OCI-M2 (cell line): ENCODE measurements at regions not wholly inside any gene's neighbourhood (a gene's known extent, or its start where the extent isn't known, plus 50 kb on each side); places are given as distances from the start of the nearest gene placed in this dataset.
"Not testable (repeated sequence)": the region's sequence is repeated elsewhere in the genome, so short reads cannot be mapped to it uniquely, and the experiment has no call there.

ENCODE experiments used
- DNase-seq: peaks from one replicate; lab custom pipeline; 2025; ENCODE audit not compliant: unreplicated experiment; lab: John Stamatoyannopoulos, UW

- DNase-seq: no peak
Observed at GRCh38 chr7:113030489-113030888, 56.1 kb downstream of the GPR85 start.

GRCh38 chr7:113026941-113027340 lies 59.7 kb downstream of the GPR85 start:
- DNase-seq: no peak

- not testable (repeated sequence) for DNase-seq
Observed at GRCh38 chr7:113017144-113017857, 69.3 kb downstream of the GPR85 start.

- no peak for DNase-seq
Observed at GRCh38 chr7:113015034-113015645, 71.5 kb downstream of the GPR85 start.

GRCh38 chr7:113013761-113014449 lies 72.7 kb downstream of the GPR85 start:
- no peak for DNase-seq

- not testable (repeated sequence) for DNase-seq
Observed at GRCh38 chr7:113012862-113013261, 73.8 kb downstream of the GPR85 start.

- no peak for DNase-seq
Observed at GRCh38 chr7:113010377-113010776, 76.2 kb downstream of the GPR85 start.

GRCh38 chr7:113008755-113009154 lies 77.9 kb downstream of the GPR85 start:
- no peak for DNase-seq

- no peak for DNase-seq
Observed at GRCh38 chr7:113004726-113005454, 81.7 kb downstream of the GPR85 start.

- no peak for DNase-seq
Observed at GRCh38 chr7:113000316-113001020, 86.2 kb downstream of the GPR85 start.

- DNase-seq: no peak
Observed at GRCh38 chr7:112997831-112998230, 88.8 kb downstream of the GPR85 start.

- no peak for DNase-seq
Observed at GRCh38 chr7:112996331-112996871, 90.2 kb downstream of the GPR85 start.

GRCh38 chr7:112995059-112995824 lies 91.4 kb downstream of the GPR85 start:
- no peak for DNase-seq

- no peak for DNase-seq
Observed at GRCh38 chr7:112994656-112995055, 92.0 kb downstream of the GPR85 start.

- no peak for DNase-seq
Observed at GRCh38 chr7:112990624-112991023, 96.0 kb downstream of the GPR85 start.

GRCh38 chr7:112989531-112989930 lies 97.1 kb downstream of the GPR85 start:
- DNase-seq: no peak

- DNase-seq: no peak
Observed at GRCh38 chr7:112987171-112987570, 99.5 kb downstream of the GPR85 start.

- DNase-seq: no peak
Observed at GRCh38 chr7:112986256-112987031, 100.2 kb downstream of the GPR85 start.

GRCh38 chr7:112985377-112985987 lies 101.1 kb downstream of the GPR85 start:
- DNase-seq: no peak
